ENCODE measurements at regions not wholly inside any gene's neighbourhood (a gene's known extent, or its start where the extent isn't known, plus 50 kb on each side); places are given as distances from the start of the nearest gene placed in this dataset.
"Not testable (repeated sequence)": the region's sequence is repeated elsewhere in the genome, so short reads cannot be mapped to it uniquely, and the experiment has no call there.

DNA sequence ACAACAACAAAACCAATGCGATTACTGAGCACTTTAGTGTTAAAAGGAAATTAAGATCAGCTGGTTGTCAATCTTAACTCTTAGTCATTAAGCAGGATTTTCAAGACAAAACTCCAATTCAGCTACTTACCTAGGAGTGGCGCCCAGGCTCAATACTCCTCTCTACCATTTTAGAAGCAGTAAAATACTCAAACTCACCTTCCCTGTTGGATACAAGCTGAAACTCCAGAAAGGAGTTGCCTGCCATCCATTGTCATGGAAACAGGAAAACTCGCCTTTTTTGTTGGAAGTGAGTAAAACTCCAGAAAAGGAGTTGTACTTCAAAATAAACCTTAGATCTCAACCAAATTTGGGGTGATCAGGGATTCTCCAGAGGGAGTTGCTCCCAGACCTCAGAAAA is 127.0 kb upstream of the F3 start:
- no peak for DNase-seq (ENCODE audit: extremely low spot score)
- Histone ChIP-seq H3K4me3 (ENCODE audit: low read depth, low read length) (no peak overlapping the region), H3K36me3 (ENCODE audit: insufficient read depth) (no peaks in the 10 kb centered on the region), H3K27ac (ENCODE audit: low read depth) (no peak overlapping the region), H3K4me1 (ENCODE audit: insufficient read depth) (no peaks in the 10 kb centered on the region)
- WGBS: 97% methylated on average over 3 of the region's 3 CpGs

GRCh38 chr1:94667818-94668217 is 126.3 kb upstream of the F3 start:
- H3K36me3 ChIP-seq (ENCODE audit: insufficient read depth): no peaks in the 10 kb centered on the region
- 63% methylated on average over 7 of the region's 7 CpGs for WGBS
- H3K27ac ChIP-seq (ENCODE audit: low read depth): no peak overlapping the region
- DNase-seq (ENCODE audit: extremely low spot score): no peak
- H3K4me3 ChIP-seq (ENCODE audit: low read depth, low read length): no peak overlapping the region
- H3K4me1 ChIP-seq (ENCODE audit: insufficient read depth): no peaks in the 10 kb centered on the region

DNA sequence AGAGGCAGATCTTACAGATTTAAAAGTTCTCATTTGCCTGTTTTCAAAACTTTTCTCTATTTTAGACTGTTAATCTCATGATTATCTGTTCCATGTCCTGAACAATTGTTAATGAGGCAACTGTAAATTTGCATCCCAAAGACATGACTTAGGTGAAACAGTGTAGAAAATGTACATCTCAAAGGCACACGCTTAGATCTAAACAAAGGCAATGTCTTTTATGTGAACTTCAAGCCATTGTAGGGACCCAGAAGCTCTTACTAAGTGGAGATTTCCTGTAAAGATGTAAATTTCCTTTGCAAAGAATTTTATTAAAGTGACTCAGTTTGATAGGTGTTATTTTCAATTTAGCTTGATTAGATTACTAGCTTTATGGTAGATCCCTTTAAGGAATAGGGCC is 125.2 kb upstream of the F3 start:
- 95% methylated on average over 1 of the region's 1 CpG for WGBS
- H3K36me3 ChIP-seq (ENCODE audit: insufficient read depth): no peaks in the 10 kb centered on the region
- no peak for DNase-seq (ENCODE audit: extremely low spot score)
- H3K27ac ChIP-seq (ENCODE audit: low read depth): no peak overlapping the region
- H3K4me3 ChIP-seq (ENCODE audit: low read depth, low read length): no peak overlapping the region
- H3K4me1 ChIP-seq (ENCODE audit: insufficient read depth): no peaks in the 10 kb centered on the region

DNA sequence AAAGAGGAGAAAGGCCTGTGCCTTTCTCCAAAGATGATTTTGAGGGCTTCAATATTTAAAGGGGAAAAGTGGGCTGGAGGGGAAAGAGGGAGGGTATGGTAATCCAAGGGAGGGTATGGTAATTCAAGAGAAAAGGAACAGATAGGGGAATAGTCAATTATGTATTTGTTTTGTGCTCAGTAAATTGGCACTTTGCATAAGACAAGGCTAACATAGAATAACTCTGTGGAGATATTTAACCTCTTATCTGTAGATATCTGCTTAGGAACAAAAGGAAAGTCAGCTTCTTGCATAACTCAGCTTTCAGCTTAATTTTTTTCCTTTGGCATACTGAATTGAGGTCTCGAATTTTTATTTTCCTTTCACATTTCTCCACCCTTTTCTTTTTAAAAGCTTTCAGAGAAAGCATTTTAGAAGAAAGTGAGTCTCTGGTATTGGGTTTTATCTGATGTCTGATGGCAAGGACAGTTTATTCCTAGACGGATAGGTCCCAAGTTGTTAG is 119.9 kb upstream of the F3 start:
- Histone ChIP-seq H3K4me1 (ENCODE audit: insufficient read depth) (no peaks in the 10 kb centered on the region), H3K27ac (ENCODE audit: low read depth) (no peak overlapping the region), H3K4me3 (ENCODE audit: low read depth, low read length) (no peak overlapping the region), H3K36me3 (ENCODE audit: insufficient read depth) (no peaks in the 10 kb centered on the region)
- DNase-seq (ENCODE audit: extremely low spot score): no peak
- WGBS: 70% methylated on average over 2 of the region's 2 CpGs

- no peak for DNase-seq (ENCODE audit: extremely low spot score)
- Histone ChIP-seq H3K27ac (ENCODE audit: low read depth) (no peak overlapping the region), H3K4me3 (ENCODE audit: low read depth, low read length) (no peak overlapping the region), H3K4me1 (ENCODE audit: insufficient read depth) (no peaks in the 10 kb centered on the region), H3K36me3 (ENCODE audit: insufficient read depth) (no peaks in the 10 kb centered on the region)
Measured at GRCh38 chr1:94660994-94661393, 119.4 kb upstream of the F3 start.

- Histone ChIP-seq H3K4me3 (ENCODE audit: low read depth, low read length) (no peak overlapping the region), H3K27ac (ENCODE audit: low read depth) (no peak overlapping the region), H3K36me3 (ENCODE audit: insufficient read depth) (no peaks in the 10 kb centered on the region), H3K4me1 (ENCODE audit: insufficient read depth) (no peaks in the 10 kb centered on the region)
- 82% methylated on average over 2 of the region's 2 CpGs for WGBS
- DNase-seq (ENCODE audit: extremely low spot score): no peak
Measured at GRCh38 chr1:94660258-94660657, 118.7 kb upstream of the F3 start.

- H3K4me1 ChIP-seq (ENCODE audit: insufficient read depth); DNase-seq (ENCODE audit: extremely low spot score); H3K4me3 ChIP-seq (ENCODE audit: low read depth, low read length); H3K27ac ChIP-seq (ENCODE audit: low read depth); H3K36me3 ChIP-seq (ENCODE audit: insufficient read depth): not testable (repeated sequence)
- 97% methylated on average over 1 of the region's 1 CpG for WGBS
Measured at GRCh38 chr1:94659202-94659601, 117.6 kb upstream of the F3 start.

- no peak for DNase-seq (ENCODE audit: extremely low spot score)
- Histone ChIP-seq H3K27ac (ENCODE audit: low read depth) (no peak overlapping the region), H3K4me3 (ENCODE audit: low read depth, low read length) (no peak overlapping the region), H3K36me3 (ENCODE audit: insufficient read depth) (no peaks in the 10 kb centered on the region), H3K4me1 (ENCODE audit: insufficient read depth) (no peaks in the 10 kb centered on the region)
- 32% methylated on average over 3 of the region's 3 CpGs for WGBS
Measured at GRCh38 chr1:94658221-94658620, 116.7 kb upstream of the F3 start.

- 63% methylated on average over 4 of the region's 4 CpGs for WGBS
- not testable (repeated sequence) for H3K36me3 ChIP-seq (ENCODE audit: insufficient read depth); H3K4me3 ChIP-seq (ENCODE audit: low read depth, low read length); H3K4me1 ChIP-seq (ENCODE audit: insufficient read depth); H3K27ac ChIP-seq (ENCODE audit: low read depth); DNase-seq (ENCODE audit: extremely low spot score)
Measured at GRCh38 chr1:94657776-94658175, 116.2 kb upstream of the F3 start.

DNA sequence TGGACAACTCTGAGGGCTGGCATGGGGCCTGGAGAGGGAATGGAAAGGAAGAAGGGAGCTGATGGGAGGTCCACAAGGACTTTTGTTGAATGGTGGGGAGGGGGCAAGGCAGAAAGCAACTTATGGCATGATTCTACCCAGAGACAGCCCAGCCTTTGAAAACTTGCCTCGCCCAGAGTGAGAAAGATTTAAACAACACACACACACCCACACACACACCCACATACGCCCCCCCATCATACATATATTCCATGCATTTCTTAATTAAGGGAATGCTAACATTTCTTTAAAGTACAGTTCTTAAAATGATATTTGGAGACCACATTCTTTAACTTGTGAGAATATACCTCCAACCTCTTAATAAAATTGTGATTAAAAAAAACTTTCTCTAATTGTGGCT is 115.4 kb upstream of the F3 start:
- Histone ChIP-seq H3K4me1 (ENCODE audit: insufficient read depth) (no peaks in the 10 kb centered on the region), H3K4me3 (ENCODE audit: low read depth, low read length) (no peak overlapping the region), H3K36me3 (ENCODE audit: insufficient read depth) (no peaks in the 10 kb centered on the region), H3K27ac (ENCODE audit: low read depth) (no peak overlapping the region)
- 95% methylated on average over 2 of the region's 2 CpGs for whole genome bisulfite sequencing
- DNase-seq (ENCODE audit: extremely low spot score): no peak

DNA sequence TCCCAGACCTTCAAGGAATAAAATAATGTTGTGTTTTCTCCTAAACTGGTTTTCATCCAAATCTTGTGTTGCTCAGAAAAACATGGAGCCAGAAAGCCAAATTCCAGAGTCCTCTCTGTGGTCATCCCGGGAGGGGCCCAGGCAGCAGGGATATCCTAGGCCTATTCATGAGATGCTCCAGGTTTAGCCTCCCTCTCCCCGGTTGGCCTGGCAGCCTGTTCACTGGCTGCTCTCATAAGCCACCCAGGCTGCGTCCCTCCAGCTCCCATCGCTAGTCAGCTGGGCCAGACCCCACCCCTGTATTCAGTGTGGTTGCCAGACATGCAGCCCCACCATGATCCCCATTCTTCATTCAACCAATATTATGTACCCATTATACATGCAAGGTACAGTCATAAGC is 113.4 kb upstream of the F3 start:
- H3K4me1 ChIP-seq (ENCODE audit: insufficient read depth): no peaks in the 10 kb centered on the region
- no peaks in the 10 kb centered on the region for H3K36me3 ChIP-seq (ENCODE audit: insufficient read depth)
- no peak for DNase-seq (ENCODE audit: extremely low spot score)
- WGBS: 81% methylated on average over 4 of the region's 4 CpGs
- no peak overlapping the region for H3K27ac ChIP-seq (ENCODE audit: low read depth)
- no peak overlapping the region for H3K4me3 ChIP-seq (ENCODE audit: low read depth, low read length)

DNA sequence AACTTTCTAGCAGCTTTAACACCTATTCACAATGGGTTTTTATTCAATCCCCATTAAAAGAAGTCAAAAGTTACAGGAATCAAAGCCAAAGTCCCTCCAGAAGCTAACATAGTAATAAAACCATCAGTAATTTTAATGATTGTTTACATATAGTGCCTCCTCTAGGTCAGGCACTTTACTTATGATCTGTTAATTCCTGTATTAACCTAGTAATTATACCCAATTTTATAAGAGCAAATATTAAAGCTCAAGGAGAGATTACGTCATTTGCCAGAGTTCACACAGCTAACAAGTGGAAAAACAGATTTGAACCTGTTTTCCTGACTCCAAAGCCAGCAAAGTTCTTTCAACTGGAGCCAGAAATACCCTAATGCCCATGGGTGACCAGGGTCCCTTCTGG is 112.9 kb upstream of the F3 start:
- Histone ChIP-seq H3K4me3 (ENCODE audit: low read depth, low read length) (no peak overlapping the region), H3K4me1 (ENCODE audit: insufficient read depth) (no peaks in the 10 kb centered on the region), H3K27ac (ENCODE audit: low read depth) (no peak overlapping the region), H3K36me3 (ENCODE audit: insufficient read depth) (no peaks in the 10 kb centered on the region)
- WGBS: 92% methylated on average over 1 of the region's 1 CpG
- DNase-seq (ENCODE audit: extremely low spot score): no peak

DNA sequence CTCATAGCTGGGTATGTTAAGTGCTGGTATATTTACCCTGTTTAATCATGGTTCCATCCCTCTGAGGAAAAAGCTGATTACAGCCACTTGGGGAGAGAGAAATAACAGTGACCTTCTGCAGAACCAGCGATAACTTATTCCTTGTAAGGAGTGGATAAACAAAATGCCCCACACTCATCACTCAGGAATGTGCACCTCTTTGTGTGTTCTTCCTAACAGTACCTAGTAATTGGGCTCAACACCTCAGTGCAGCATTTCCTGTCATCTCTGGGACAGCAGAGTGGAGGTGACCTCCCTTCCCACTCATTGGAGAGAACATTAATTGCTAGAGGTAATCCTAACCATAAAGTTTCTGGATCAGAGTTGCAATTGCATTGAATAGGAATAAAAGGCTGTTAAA is 112.5 kb upstream of the F3 start:
- Histone ChIP-seq H3K4me1 (ENCODE audit: insufficient read depth) (no peaks in the 10 kb centered on the region), H3K27ac (ENCODE audit: low read depth) (no peak overlapping the region), H3K36me3 (ENCODE audit: insufficient read depth) (no peaks in the 10 kb centered on the region), H3K4me3 (ENCODE audit: low read depth, low read length) (no peak overlapping the region)
- 86% methylated on average over 1 of the region's 1 CpG for WGBS
- no peak for DNase-seq (ENCODE audit: extremely low spot score)

- no peaks in the 10 kb centered on the region for H3K4me1 ChIP-seq (ENCODE audit: insufficient read depth)
- no peak overlapping the region for H3K27ac ChIP-seq (ENCODE audit: low read depth)
- WGBS: 85% methylated on average over 3 of the region's 3 CpGs
- no peak for DNase-seq (ENCODE audit: extremely low spot score)
- H3K36me3 ChIP-seq (ENCODE audit: insufficient read depth): no peaks in the 10 kb centered on the region
- no peak overlapping the region for H3K4me3 ChIP-seq (ENCODE audit: low read depth, low read length)
Measured at GRCh38 chr1:94653454-94653853, 111.9 kb upstream of the F3 start.

- H3K36me3 ChIP-seq (ENCODE audit: insufficient read depth): no peaks in the 10 kb centered on the region
- WGBS: 98% methylated on average over 2 of the region's 2 CpGs
- H3K4me1 ChIP-seq (ENCODE audit: insufficient read depth): no peaks in the 10 kb centered on the region
Measured at GRCh38 chr1:94651076-94651475, 109.5 kb upstream of the F3 start.

More at GRCh38 chr1:94651076-94651475, 109.5 kb upstream of the F3 start:
- Histone ChIP-seq H3K27ac (ENCODE audit: low read depth) (no peak overlapping the region), H3K4me3 (ENCODE audit: low read depth, low read length) (no peak overlapping the region)
- no peak for DNase-seq (ENCODE audit: extremely low spot score)

Data from urinary bladder (tissue), 3 donors.